ENCODE measurements at regions not wholly inside any gene's neighbourhood (a gene's known extent, or its start where the extent isn't known, plus 50 kb on each side); places are given as distances from the start of the nearest gene placed in this dataset.

- TF ChIP-seq, protein P1, sequence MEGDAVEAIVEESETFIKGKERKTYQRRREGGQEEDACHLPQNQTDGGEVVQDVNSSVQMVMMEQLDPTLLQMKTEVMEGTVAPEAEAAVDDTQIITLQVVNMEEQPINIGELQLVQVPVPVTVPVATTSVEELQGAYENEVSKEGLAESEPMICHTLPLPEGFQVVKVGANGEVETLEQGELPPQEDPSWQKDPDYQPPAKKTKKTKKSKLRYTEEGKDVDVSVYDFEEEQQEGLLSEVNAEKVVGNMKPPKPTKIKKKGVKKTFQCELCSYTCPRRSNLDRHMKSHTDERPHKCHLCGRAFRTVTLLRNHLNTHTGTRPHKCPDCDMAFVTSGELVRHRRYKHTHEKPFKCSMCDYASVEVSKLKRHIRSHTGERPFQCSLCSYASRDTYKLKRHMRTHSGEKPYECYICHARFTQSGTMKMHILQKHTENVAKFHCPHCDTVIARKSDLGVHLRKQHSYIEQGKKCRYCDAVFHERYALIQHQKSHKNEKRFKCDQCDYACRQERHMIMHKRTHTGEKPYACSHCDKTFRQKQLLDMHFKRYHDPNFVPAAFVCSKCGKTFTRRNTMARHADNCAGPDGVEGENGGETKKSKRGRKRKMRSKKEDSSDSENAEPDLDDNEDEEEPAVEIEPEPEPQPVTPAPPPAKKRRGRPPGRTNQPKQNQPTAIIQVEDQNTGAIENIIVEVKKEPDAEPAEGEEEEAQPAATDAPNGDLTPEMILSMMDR (IDR thresholded peaks at IDR 0.05): no peak
- Histone ChIP-seq H3K36me3 (no peaks in the 10 kb centered on the region), H3K27ac (no peak overlapping the region), H3K4me3 (no peak overlapping the region), H3K27me3 (no peaks in the 10 kb centered on the region), H3K4me1 (no peaks in the 10 kb centered on the region), H3K9me3 (no peaks in the 10 kb centered on the region)
- DNase-seq (ENCODE audit: low spot score): no peak
Observed at GRCh38 chr16:13811834-13812233, 108.1 kb upstream of the ERCC4 start.

DNA sequence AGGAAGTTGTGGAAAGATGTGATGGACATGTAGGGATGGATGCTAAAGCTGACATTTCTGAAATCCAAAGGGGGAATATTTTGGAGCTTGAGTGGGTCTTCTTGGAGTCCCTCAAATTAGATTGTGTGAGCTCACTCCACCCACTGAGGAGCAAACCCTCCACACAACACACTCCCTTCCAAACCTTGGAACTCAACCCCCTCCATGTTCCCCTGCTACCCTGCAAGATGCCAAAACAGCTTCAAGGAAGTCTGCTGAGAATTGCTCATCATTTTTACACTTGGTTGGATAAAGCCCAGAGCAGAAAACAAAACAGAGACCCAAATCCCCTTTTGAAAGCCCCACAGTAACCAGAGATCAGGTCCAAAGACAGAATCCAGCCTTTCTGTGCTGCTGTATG lies 103.3 kb upstream of the ERCC4 start:
- no peak for DNase-seq (ENCODE audit: low spot score)
- no peak overlapping the region for H3K4me3 ChIP-seq
- TF ChIP-seq, protein P1 (IDR thresholded peaks at IDR 0.05): no peak
- H3K4me1 ChIP-seq: no peaks in the 10 kb centered on the region
- no peaks in the 10 kb centered on the region for H3K27me3 ChIP-seq
- H3K9me3 ChIP-seq: no peaks in the 10 kb centered on the region
- no peak overlapping the region for H3K27ac ChIP-seq
- no peaks in the 10 kb centered on the region for H3K36me3 ChIP-seq

DNA sequence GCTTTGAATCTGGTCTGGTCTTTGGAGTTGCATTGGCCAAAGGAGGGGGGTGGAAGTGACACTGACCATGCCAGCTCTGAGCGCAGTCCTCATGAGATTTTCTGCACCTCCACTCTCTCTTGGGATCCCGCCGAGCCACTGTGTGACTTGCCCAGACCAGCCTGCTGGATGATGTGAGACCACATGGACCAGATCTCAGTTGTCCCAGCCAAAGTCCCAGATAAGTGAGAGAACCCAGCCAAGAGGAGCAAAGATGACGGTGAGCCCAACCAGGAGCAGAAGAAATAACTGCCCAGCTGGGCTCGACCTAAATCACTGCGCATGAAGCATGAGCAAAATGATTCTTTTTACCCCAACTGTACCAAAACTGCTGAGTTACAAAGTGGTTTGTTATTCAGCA lies 96.5 kb upstream of the ERCC4 start:
- Histone ChIP-seq H3K4me3 (no peak overlapping the region), H3K9me3 (no peaks in the 10 kb centered on the region), H3K27me3 (no peaks in the 10 kb centered on the region), H3K27ac (no peak overlapping the region), H3K4me1 (no peaks in the 10 kb centered on the region), H3K36me3 (no peaks in the 10 kb centered on the region)
- no peak for DNase-seq (ENCODE audit: low spot score)
- TF ChIP-seq, protein P1 (IDR thresholded peaks at IDR 0.05): no peak

DNA sequence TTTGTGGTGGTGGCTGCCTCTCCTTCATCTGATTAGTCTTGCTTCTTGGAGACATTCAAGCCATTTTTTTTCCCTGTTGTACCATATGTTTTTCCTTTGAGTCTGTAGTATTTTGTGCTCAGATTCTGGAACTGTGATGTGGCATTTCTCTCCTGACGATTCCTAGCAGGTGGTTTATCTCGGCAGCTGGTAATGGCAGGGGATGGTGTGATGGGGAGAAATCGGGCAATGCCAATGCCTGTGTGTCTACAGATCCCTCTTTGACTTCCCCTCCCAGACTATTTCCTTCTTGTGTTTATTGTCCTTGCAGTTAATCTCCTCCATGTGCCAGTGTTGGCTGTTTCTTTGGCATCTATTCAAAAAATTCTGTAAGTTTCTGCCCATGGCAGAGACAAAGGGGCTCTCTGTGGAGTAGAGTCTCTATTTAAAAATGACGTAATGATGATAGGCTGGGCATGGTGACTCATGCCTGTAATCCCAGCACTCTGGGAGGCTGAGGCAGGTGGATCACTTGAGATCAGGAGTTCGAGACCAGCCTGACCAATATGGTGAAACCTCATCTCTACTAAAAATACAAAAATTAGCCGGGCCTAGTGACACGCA lies 90.2 kb upstream of the ERCC4 start:
- H3K27ac ChIP-seq: no peak overlapping the region
- H3K9me3 ChIP-seq: no peaks in the 10 kb centered on the region
- no peaks in the 10 kb centered on the region for H3K27me3 ChIP-seq
- no peak overlapping the region for H3K4me3 ChIP-seq
- H3K4me1 ChIP-seq: no peaks in the 10 kb centered on the region
- H3K36me3 ChIP-seq: no peaks in the 10 kb centered on the region
- DNase-seq (ENCODE audit: low spot score): no peak
- TF ChIP-seq, protein P1 (IDR thresholded peaks at IDR 0.05): no peak

GRCh38 chr16:13833515-13833914 lies 86.4 kb upstream of the ERCC4 start:
- H3K9me3 ChIP-seq: no peaks in the 10 kb centered on the region
- no peak overlapping the region for H3K4me3 ChIP-seq
- H3K27ac ChIP-seq: no peak overlapping the region
- no peaks in the 10 kb centered on the region for H3K27me3 ChIP-seq
- no peak for DNase-seq (ENCODE audit: low spot score)
- TF ChIP-seq, protein P1 (IDR thresholded peaks at IDR 0.05): no peak
- no peaks in the 10 kb centered on the region for H3K4me1 ChIP-seq
- no peaks in the 10 kb centered on the region for H3K36me3 ChIP-seq

GRCh38 chr16:13835387-13835786 lies 84.6 kb upstream of the ERCC4 start:
- Histone ChIP-seq H3K4me1 (no peaks in the 10 kb centered on the region), H3K36me3 (no peaks in the 10 kb centered on the region), H3K4me3 (no peak overlapping the region), H3K27ac (no peak overlapping the region), H3K27me3 (no peaks in the 10 kb centered on the region), H3K9me3 (no peaks in the 10 kb centered on the region)
- TF ChIP-seq, protein P1 (IDR thresholded peaks at IDR 0.05): no peak
- no peak for DNase-seq (ENCODE audit: low spot score)

Measured in right atrium auricular region (tissue), 2 donors.